ENCODE measurements at regions not wholly inside any gene's neighbourhood (a gene's known extent, or its start where the extent isn't known, plus 50 kb on each side); places are given as distances from the start of the nearest gene placed in this dataset.

DNA sequence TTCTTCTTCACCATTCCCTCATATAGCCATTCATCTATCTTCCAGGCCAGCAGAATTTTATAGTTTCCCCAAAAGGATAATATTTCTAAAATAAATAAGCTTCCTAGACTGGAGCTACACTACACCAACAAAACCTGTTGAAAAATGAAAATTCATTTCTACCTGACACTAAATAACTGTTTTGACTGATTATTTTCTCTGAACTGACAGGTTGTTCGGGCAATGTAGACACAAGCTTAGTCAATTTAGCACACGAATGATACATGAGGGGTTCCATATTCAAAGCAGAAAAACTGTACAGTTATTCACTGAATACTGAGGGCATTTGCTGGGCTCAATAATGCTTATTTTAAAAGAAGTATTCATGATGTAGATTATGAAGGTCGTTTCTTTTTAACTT, 589.7 kb downstream of the LIG4 start:
- no peaks in the 10 kb centered on the region for H3K36me3 Mint-ChIP-seq (ENCODE audit: insufficient read depth, unreplicated experiment)
- BruUV-seq (replicated peaks) = no TSS peak
- intact Hi-C loops (cut with micrococcal nuclease) = no loop called here
- no peak for DNase-seq (ENCODE audit: unreplicated experiment)
- TF ChIP-seq, protein P1, sequence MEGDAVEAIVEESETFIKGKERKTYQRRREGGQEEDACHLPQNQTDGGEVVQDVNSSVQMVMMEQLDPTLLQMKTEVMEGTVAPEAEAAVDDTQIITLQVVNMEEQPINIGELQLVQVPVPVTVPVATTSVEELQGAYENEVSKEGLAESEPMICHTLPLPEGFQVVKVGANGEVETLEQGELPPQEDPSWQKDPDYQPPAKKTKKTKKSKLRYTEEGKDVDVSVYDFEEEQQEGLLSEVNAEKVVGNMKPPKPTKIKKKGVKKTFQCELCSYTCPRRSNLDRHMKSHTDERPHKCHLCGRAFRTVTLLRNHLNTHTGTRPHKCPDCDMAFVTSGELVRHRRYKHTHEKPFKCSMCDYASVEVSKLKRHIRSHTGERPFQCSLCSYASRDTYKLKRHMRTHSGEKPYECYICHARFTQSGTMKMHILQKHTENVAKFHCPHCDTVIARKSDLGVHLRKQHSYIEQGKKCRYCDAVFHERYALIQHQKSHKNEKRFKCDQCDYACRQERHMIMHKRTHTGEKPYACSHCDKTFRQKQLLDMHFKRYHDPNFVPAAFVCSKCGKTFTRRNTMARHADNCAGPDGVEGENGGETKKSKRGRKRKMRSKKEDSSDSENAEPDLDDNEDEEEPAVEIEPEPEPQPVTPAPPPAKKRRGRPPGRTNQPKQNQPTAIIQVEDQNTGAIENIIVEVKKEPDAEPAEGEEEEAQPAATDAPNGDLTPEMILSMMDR (IDR thresholded peaks at IDR 0.05; ENCODE audit: unreplicated experiment) = no peak
- ChIA-PET CTCF (interaction anchor here (0.6 kb wide), 1 partner anchor 31 kb away, joined by 3 read pairs; no protein-coding TSS in a partner anchor), POLR2A (no interaction called here)
- H3K27ac Mint-ChIP-seq (ENCODE audit: low read depth, unreplicated experiment) = no peak overlapping the region
- H3K4me3 Mint-ChIP-seq (ENCODE audit: unreplicated experiment) = no peak overlapping the region
- no peaks in the 10 kb centered on the region for H3K27me3 Mint-ChIP-seq (ENCODE audit: insufficient read depth, unreplicated experiment)
- no peaks in the 10 kb centered on the region for H3K4me1 Mint-ChIP-seq (ENCODE audit: insufficient read depth, unreplicated experiment)
- peaks cover 13% of the 10 kb centered on the region for H3K9me3 Mint-ChIP-seq (ENCODE audit: unreplicated experiment)

DNA sequence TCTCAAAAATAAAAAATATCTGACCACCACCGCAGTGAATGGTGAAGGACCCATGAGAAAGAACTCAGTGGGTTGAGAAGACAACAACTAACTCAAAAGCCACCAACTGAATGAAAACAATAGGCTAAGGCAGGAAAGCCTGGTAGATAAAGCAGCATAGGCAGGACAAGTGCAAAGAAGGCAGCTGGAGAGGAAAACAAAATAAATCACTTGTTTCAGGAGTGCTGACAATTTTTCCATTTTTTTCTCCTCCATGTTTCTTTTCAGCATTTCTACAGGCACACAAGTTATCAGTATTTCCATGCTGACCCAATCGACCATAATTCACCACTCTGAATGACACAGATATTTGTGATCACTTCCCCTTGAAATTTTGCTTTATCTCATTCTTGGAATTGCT, 597.8 kb downstream of the LIG4 start:
- TF ChIP-seq, protein P1 (IDR thresholded peaks at IDR 0.05; ENCODE audit: unreplicated experiment) = no peak
- intact Hi-C loops (cut with micrococcal nuclease) = no loop called here
- no peaks in the 10 kb centered on the region for H3K4me1 Mint-ChIP-seq (ENCODE audit: insufficient read depth, unreplicated experiment)
- no peak overlapping the region for H3K27ac Mint-ChIP-seq (ENCODE audit: low read depth, unreplicated experiment)
- ChIA-PET POLR2A (interaction anchor here (0.6 kb wide), 1 partner anchor 602 kb away, joined by 3 read pairs; no protein-coding TSS in a partner anchor), CTCF (interaction anchor here (0.7 kb wide), 2 partner anchors 662 to 884 kb away, joined by 3 read pairs; no protein-coding TSS in a partner anchor)
- H3K4me3 Mint-ChIP-seq (ENCODE audit: unreplicated experiment) = no peak overlapping the region
- no peaks in the 10 kb centered on the region for H3K27me3 Mint-ChIP-seq (ENCODE audit: insufficient read depth, unreplicated experiment)
- H3K9me3 Mint-ChIP-seq (ENCODE audit: unreplicated experiment) = peaks cover 24% of the 10 kb centered on the region
- DNase-seq (ENCODE audit: unreplicated experiment) = no peak
- no TSS peak for BruUV-seq (replicated peaks)
- no peaks in the 10 kb centered on the region for H3K36me3 Mint-ChIP-seq (ENCODE audit: insufficient read depth, unreplicated experiment)

DNA sequence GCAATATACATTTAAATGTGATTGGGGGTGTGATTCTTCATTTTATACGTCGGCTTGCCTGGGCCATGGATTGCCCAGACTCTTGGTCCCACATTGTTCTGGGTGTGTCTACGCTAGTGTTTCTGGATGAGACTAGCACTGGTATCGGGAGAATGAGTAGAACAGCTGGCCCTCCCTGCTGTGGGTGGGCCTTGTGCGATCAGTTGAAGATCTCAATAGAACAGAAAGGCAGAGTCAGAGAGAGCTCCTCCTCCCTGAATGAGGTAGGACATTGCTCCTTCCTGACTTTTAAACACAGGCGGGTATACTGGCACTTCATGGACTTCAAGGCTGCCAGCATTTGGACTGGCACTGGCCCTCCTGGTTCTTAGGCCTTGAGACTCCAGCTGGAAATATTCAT, 603.0 kb downstream of the LIG4 start:
- no peak for DNase-seq (ENCODE audit: unreplicated experiment)
- no peak overlapping the region for H3K4me3 Mint-ChIP-seq (ENCODE audit: unreplicated experiment)
- ChIA-PET CTCF (no interaction called here), POLR2A (no interaction called here)
- no TSS peak for BruUV-seq (replicated peaks)
- H3K36me3 Mint-ChIP-seq (ENCODE audit: insufficient read depth, unreplicated experiment) = no peaks in the 10 kb centered on the region
- no peaks in the 10 kb centered on the region for H3K27me3 Mint-ChIP-seq (ENCODE audit: insufficient read depth, unreplicated experiment)
- H3K9me3 Mint-ChIP-seq (ENCODE audit: unreplicated experiment) = peaks cover 32% of the 10 kb centered on the region
- no peak overlapping the region for H3K27ac Mint-ChIP-seq (ENCODE audit: low read depth, unreplicated experiment)
- TF ChIP-seq, protein P1 (IDR thresholded peaks at IDR 0.05; ENCODE audit: unreplicated experiment) = no peak
- H3K4me1 Mint-ChIP-seq (ENCODE audit: insufficient read depth, unreplicated experiment) = no peaks in the 10 kb centered on the region
- intact Hi-C loops (cut with micrococcal nuclease) = no loop called here

DNA sequence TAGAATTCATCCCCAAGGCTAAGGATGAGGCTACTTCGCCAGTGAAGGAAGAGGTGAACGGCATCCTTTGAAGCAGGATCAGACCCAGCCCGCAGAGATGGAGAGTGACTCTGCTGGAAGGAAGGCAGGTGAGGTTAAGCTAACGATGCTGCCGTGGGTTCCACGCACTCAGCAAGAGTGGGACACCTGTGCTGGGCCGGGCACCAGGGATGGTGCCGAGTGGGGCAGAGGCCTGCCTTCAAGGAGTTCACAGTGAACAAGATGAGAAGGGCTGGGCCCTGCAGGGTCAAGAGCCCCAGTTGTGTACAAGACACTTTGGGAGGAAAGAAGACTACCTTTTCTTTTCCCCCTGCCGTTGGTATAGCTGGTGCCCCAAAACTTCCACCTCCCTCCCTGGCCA, 606.6 kb downstream of the LIG4 start:
- H3K27me3 Mint-ChIP-seq (ENCODE audit: insufficient read depth, unreplicated experiment) = no peaks in the 10 kb centered on the region
- POLR2A ChIA-PET = no interaction called here
- H3K4me3 Mint-ChIP-seq (ENCODE audit: unreplicated experiment) = no peak overlapping the region
- intact Hi-C loops (cut with micrococcal nuclease) = no loop called here
- H3K36me3 Mint-ChIP-seq (ENCODE audit: insufficient read depth, unreplicated experiment) = no peaks in the 10 kb centered on the region
- TF ChIP-seq, protein P1 (IDR thresholded peaks at IDR 0.05; ENCODE audit: unreplicated experiment) = no peak
- no TSS peak for BruUV-seq (replicated peaks)
- H3K4me1 Mint-ChIP-seq (ENCODE audit: insufficient read depth, unreplicated experiment) = no peaks in the 10 kb centered on the region
- no peak overlapping the region for H3K27ac Mint-ChIP-seq (ENCODE audit: low read depth, unreplicated experiment)
- CTCF ChIA-PET = no interaction called here
- no peak for DNase-seq (ENCODE audit: unreplicated experiment)
- H3K9me3 Mint-ChIP-seq (ENCODE audit: unreplicated experiment) = peaks cover 32% of the 10 kb centered on the region

All from MCF 10A (cell line).